ENCODE measurements at regions not wholly inside any gene's neighbourhood (a gene's known extent, or its start where the extent isn't known, plus 50 kb on each side); places are given as distances from the start of the nearest gene placed in this dataset.

GRCh38 chr9:109728686-109729300, 51.2 kb upstream of the PALM2AKAP2 start (continued):
- no peak for TF ChIP-seq ZBTB33 (IDR thresholded peaks at IDR 0.05; ENCODE audit: extremely low read depth, insufficient replicate concordance, low read length)
- TF ChIP-seq POLR2A (IDR thresholded peaks at IDR 0.05; ENCODE audit: borderline replicate concordance, extremely low read depth, insufficient read depth, insufficient read length), result no peak
- no peak for TF ChIP-seq TCF7L2 (IDR thresholded peaks at IDR 0.05; ENCODE audit: borderline replicate concordance, extremely low read depth, insufficient read depth, insufficient read length)
- no peak for TF ChIP-seq EGR1 (IDR thresholded peaks at IDR 0.05; ENCODE audit: low read depth)

- no peaks in the 10 kb centered on the region for H3K79me2 ChIP-seq (ENCODE audit: insufficient read depth, low read length)
- TF ChIP-seq REST (IDR thresholded peaks at IDR 0.05; ENCODE audit: low read depth), result no peak
- TF ChIP-seq FOSL1 (IDR thresholded peaks at IDR 0.05; ENCODE audit: low read depth), result no peak
- TF ChIP-seq CTCF (IDR thresholded peaks at IDR 0.05 in 2 of 3, conservative IDR thresholded peaks at IDR 0.05 in 1 of 3; ENCODE audit: borderline replicate concordance in 1 of 3, insufficient read depth in 1 of 3, low read depth in 2 of 3, low read length in 2 of 3), result no peak
- TF ChIP-seq ATF3 (IDR thresholded peaks at IDR 0.05), result no peak
- no peak for TF ChIP-seq POLR2A (IDR thresholded peaks at IDR 0.05; ENCODE audit: borderline replicate concordance, extremely low read depth, insufficient read depth, insufficient read length)
- TF ChIP-seq EZH2 (IDR thresholded peaks at IDR 0.05), result no peak
- TF ChIP-seq POLR2AphosphoS5 (IDR thresholded peaks at IDR 0.05; ENCODE audit: low read depth, low read length), result no peak
- TF ChIP-seq ZNF274 (IDR thresholded peaks at IDR 0.05; ENCODE audit: low read depth, low read length), result no peak
- no peak for TF ChIP-seq ZFX (IDR thresholded peaks at IDR 0.05)
- no peak for TF ChIP-seq SP1 (IDR thresholded peaks at IDR 0.05; ENCODE audit: low read depth)
- no peak for TF ChIP-seq YY1 (IDR thresholded peaks at IDR 0.05; ENCODE audit: extremely low read depth, insufficient replicate concordance, low read depth, low read length)
- TF ChIP-seq ELF1 (IDR thresholded peaks at IDR 0.05; ENCODE audit: borderline replicate concordance, low read depth), result no peak
- no peak for TF ChIP-seq SRF (IDR thresholded peaks at IDR 0.05; ENCODE audit: low read depth)
- TF ChIP-seq EGR1 (IDR thresholded peaks at IDR 0.05; ENCODE audit: low read depth), result no peak
- no peak for TF ChIP-seq CEBPB (IDR thresholded peaks at IDR 0.05; ENCODE audit: low read depth)
- BruUV-seq (replicated peaks), result no TSS peak
- no peaks in the 10 kb centered on the region for H3K9me3 ChIP-seq (ENCODE audit: control insufficient read depth in 1 of 2, insufficient read depth in 1 of 2, low read depth in 1 of 2, low read length in 2 of 2)
- no peaks in the 10 kb centered on the region for H4K20me1 ChIP-seq (ENCODE audit: insufficient read depth)
- POLR2A ChIA-PET, result no interaction called here
- no peak overlapping the region for H3K4me3 ChIP-seq (replicated peaks in 1 of 2; ENCODE audit: low read depth in 1 of 2, low read length in 2 of 2)
- no peaks in the 10 kb centered on the region for H3K36me3 ChIP-seq (ENCODE audit: control insufficient read depth in 1 of 2, insufficient read depth in 2 of 2, low read length in 2 of 2)
- peaks cover 85% of the 10 kb centered on the region for H3K27me3 ChIP-seq (ENCODE audit: insufficient read depth, low read length)
- intact Hi-C loops (cut with micrococcal nuclease), result no loop called here
- no peaks in the 10 kb centered on the region for H3K4me1 ChIP-seq (ENCODE audit: control insufficient read depth in 1 of 2, insufficient read depth in 2 of 2, low read length in 2 of 2)
- no peak overlapping the region for H3K4me2 ChIP-seq (ENCODE audit: low read length)
- H2AFZ ChIP-seq (ENCODE audit: low read depth, low read length, poor library complexity, severe bottlenecking), result no peak overlapping the region
- RAD21 ChIA-PET (ENCODE audit: low non-redundant PET in 1 of 2, low total read pairs in 2 of 2, uncharacterized antibody in 2 of 2, unreplicated experiment in 2 of 2), result no interaction called here
- no peaks in the 10 kb centered on the region for H3K9me2 ChIP-seq (ENCODE audit: insufficient read depth)
- ATAC-seq, result no peak
- CTCF ChIA-PET, result no interaction called here
- DNase-seq (ENCODE audit: low read depth, low spot score), result no peak
- no peak overlapping the region for H3K9ac ChIP-seq (ENCODE audit: low read length)
- H3K27ac ChIP-seq (ENCODE audit: low read depth, low read length), result no peak overlapping the region
Observed at GRCh38 chr9:109729513-109729912, 50.5 kb upstream of the PALM2AKAP2 start.

Data from HCT116 (cell line).